ENCODE measurements at regions not wholly inside any gene's neighbourhood (a gene's known extent, or its start where the extent isn't known, plus 50 kb on each side); places are given as distances from the start of the nearest gene placed in this dataset.

DNA sequence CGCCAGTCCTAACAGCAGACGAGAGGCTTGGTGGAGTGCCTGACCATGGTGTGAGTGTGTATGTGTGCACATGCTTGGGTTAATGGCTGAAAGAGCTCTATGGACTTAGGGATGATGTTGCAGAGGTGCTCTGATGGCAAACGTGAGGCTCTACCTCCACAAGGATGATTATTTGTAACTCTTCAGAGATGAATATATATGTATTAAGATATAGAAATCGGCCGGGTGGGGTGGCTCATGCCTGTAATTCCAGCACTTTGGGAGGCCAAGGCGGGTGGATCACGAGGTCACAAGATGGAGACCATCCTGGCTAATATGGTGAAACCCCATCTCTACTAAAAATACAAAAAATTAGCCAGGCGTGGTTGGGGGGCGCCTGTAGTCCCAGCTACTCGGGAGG lies 253.4 kb upstream of the CDH18 start:
- no peak overlapping the region for H2AFZ ChIP-seq (ENCODE audit: control insufficient read depth, low read length)
- no peaks in the 10 kb centered on the region for H4K20me1 ChIP-seq (ENCODE audit: control insufficient read depth, extremely low read depth, insufficient read depth, low read length)
- DNase-seq (ENCODE audit: low read depth, low spot score) (no peak), FAIRE-seq (no peak)
- no peak overlapping the region for H3K4me3 ChIP-seq (ENCODE audit: control insufficient read depth in 2 of 3, extremely low read depth in 1 of 3, insufficient read depth in 2 of 3, low read depth in 1 of 3, low read length in 3 of 3)
- no peaks in the 10 kb centered on the region for H3K4me1 ChIP-seq (ENCODE audit: control insufficient read depth, extremely low read depth, insufficient read depth, low read length)
- H3K79me2 ChIP-seq (ENCODE audit: control insufficient read depth, insufficient read depth, low read length) = no peaks in the 10 kb centered on the region
- H3K27me3 ChIP-seq (ENCODE audit: control insufficient read depth, extremely low read depth, insufficient read depth, low read length) = no peaks in the 10 kb centered on the region
- H3K4me2 ChIP-seq (ENCODE audit: control insufficient read depth, extremely low read depth, insufficient read depth, low read depth, low read length) = no peak overlapping the region
- TF ChIP-seq EZH2 (IDR thresholded peaks at IDR 0.05; ENCODE audit: low read length) = no peak
- TF ChIP-seq CTCF (optimal IDR thresholded peaks at IDR 0.05 in 1 of 3, IDR thresholded peaks at IDR 0.05 in 1 of 3, conservative IDR thresholded peaks at IDR 0.05 in 1 of 3; ENCODE audit: extremely low read depth in 1 of 3, insufficient read depth in 2 of 3, low read length in 3 of 3) = no peak
- dilution Hi-C loops (cut with MboI; ENCODE audit: extremely low pct_ligation_motif_present, low sequenced_read_pairs) = no loop called here
- no peaks in the 10 kb centered on the region for H3K9me3 ChIP-seq (ENCODE audit: control insufficient read depth, low read depth, low read length)
- no peak overlapping the region for H3K27ac ChIP-seq (ENCODE audit: control insufficient read depth, insufficient read depth, low read length)
- no peaks in the 10 kb centered on the region for H3K9me1 ChIP-seq (ENCODE audit: control insufficient read depth, extremely low read depth, insufficient read depth, low read length)
- H3K36me3 ChIP-seq (ENCODE audit: control insufficient read depth in 2 of 2, extremely low read depth in 1 of 2, insufficient read depth in 2 of 2, low read length in 2 of 2) = no peaks in the 10 kb centered on the region
- no peak overlapping the region for H3K9ac ChIP-seq (ENCODE audit: control insufficient read depth, extremely low read depth, insufficient read depth, low read length)

DNA sequence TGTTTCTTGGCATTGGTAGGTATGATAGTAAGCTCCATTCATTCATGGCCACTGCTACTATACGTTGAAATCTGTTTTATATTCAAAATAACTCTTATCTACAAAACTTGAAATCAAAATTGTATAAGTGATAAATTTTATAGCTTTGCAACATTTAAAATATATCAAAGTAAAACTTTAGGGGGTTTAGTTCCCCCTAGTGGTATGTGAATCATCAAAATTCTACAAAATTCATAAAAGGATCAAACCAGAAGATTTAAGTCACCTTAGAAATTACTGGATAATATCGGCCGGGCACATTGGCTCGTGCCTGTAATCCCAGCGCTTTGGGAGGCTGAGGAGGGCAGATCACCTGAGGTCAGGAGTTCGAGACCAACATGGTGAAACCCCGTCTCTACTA lies 243.0 kb upstream of the CDH18 start:
- Histone ChIP-seq H3K9me3 (ENCODE audit: control insufficient read depth, low read depth, low read length) (no peaks in the 10 kb centered on the region), H3K79me2 (ENCODE audit: control insufficient read depth, insufficient read depth, low read length) (no peaks in the 10 kb centered on the region), H3K4me1 (ENCODE audit: control insufficient read depth, extremely low read depth, insufficient read depth, low read length) (no peaks in the 10 kb centered on the region), H4K20me1 (ENCODE audit: control insufficient read depth, extremely low read depth, insufficient read depth, low read length) (no peaks in the 10 kb centered on the region), H3K27ac (ENCODE audit: control insufficient read depth, insufficient read depth, low read length) (no peak overlapping the region), H3K9me1 (ENCODE audit: control insufficient read depth, extremely low read depth, insufficient read depth, low read length) (no peaks in the 10 kb centered on the region), H3K4me3 (ENCODE audit: control insufficient read depth in 2 of 3, extremely low read depth in 1 of 3, insufficient read depth in 2 of 3, low read depth in 1 of 3, low read length in 3 of 3) (no peak overlapping the region), H3K36me3 (ENCODE audit: control insufficient read depth in 2 of 2, extremely low read depth in 1 of 2, insufficient read depth in 2 of 2, low read length in 2 of 2) (no peaks in the 10 kb centered on the region), H3K27me3 (ENCODE audit: control insufficient read depth, extremely low read depth, insufficient read depth, low read length) (no peaks in the 10 kb centered on the region), H3K9ac (ENCODE audit: control insufficient read depth, extremely low read depth, insufficient read depth, low read length) (no peak overlapping the region), H2AFZ (ENCODE audit: control insufficient read depth, low read length) (no peak overlapping the region), H3K4me2 (ENCODE audit: control insufficient read depth, extremely low read depth, insufficient read depth, low read depth, low read length) (no peak overlapping the region)
- no peak for FAIRE-seq
- DNase-seq (ENCODE audit: low read depth, low spot score) = no peak
- no peak for TF ChIP-seq EZH2 (IDR thresholded peaks at IDR 0.05; ENCODE audit: low read length)
- TF ChIP-seq CTCF (optimal IDR thresholded peaks at IDR 0.05 in 1 of 3, IDR thresholded peaks at IDR 0.05 in 1 of 3, conservative IDR thresholded peaks at IDR 0.05 in 1 of 3; ENCODE audit: extremely low read depth in 1 of 3, insufficient read depth in 2 of 3, low read length in 3 of 3) = no peak
- dilution Hi-C loops (cut with MboI; ENCODE audit: extremely low pct_ligation_motif_present, low sequenced_read_pairs) = no loop called here
